ENCODE measurements at regions not wholly inside any gene's neighbourhood (a gene's known extent, or its start where the extent isn't known, plus 50 kb on each side); places are given as distances from the start of the nearest gene placed in this dataset.

DNA sequence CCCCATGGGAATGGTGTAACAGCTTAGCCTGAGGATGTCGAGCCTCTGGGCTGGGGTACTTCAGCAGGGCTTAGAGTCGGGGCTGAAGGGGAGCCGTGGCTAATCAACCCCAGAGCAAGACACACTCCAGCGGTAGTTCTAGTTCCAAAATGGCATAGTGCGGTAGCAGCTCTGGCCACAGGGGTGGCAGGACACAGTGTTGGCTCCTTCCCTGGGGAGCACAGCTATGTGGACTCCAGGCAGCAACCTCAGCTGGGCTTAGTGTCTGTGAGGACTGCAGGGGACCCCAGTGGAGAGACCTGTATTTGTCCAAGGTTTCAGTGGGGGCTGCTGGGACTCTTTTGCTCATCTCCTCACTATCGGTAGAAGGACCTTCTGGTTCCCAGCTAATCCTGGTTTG lies 70.8 kb upstream of the PCDH20 start:
- no peak overlapping the region for H3K27ac ChIP-seq
- H3K4me1 ChIP-seq: no peaks in the 10 kb centered on the region
- H3K36me3 ChIP-seq (ENCODE audit: insufficient read depth in 1 of 2, low read depth in 1 of 2): no peaks in the 10 kb centered on the region
- 73 to 78% (median 75%) methylated on average over 6 of the region's 6 CpGs for WGBS, 3 donors
- ATAC-seq (no peak), DNase-seq (peak; percentile 9 to 12)
- H3K27me3 ChIP-seq (ENCODE audit: insufficient read depth in 3 of 3, low read length in 2 of 3): no peaks in the 10 kb centered on the region
- intact Hi-C loops (cut with DNase I): no loop called here
- no peak for TF ChIP-seq CTCF (IDR thresholded peaks at IDR 0.05)
- H3K4me3 ChIP-seq: no peak overlapping the region
- H3K9me3 ChIP-seq: no peaks in the 10 kb centered on the region

DNA sequence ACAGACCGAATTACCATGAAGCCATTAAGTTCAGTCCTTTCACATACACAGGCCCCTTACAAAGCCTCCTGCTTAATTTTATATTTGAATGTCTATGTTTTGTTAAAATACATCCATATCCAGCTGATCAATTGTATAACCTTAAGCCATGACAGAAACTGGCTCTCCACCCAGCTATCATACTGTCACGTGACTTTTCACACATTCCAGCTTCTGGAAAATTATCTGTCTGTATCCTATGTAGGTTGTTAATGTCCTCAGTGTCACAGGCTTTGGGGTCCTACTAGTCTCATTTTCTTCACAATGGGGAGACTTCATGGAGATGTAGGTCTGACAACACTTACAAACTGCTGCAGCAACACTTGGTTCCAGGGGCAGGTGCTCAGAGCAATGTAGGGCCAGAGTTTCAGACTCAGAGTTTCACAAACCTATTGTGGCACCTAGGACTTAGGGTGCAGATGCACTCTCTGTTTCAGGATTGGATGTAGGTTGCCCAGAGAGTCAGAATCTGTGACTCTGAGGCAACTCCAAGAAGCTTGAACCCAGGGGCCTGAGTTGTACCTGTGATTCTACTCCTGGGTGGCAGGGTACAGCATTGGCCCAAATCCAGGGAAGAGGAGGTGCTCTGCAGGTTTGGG lies 69.6 kb upstream of the PCDH20 start:
- 79 to 86% (median 82%) methylated on average over 2 of the region's 2 CpGs for WGBS, 3 donors
- Histone ChIP-seq H3K4me3 (no peak overlapping the region), H3K36me3 (ENCODE audit: insufficient read depth in 1 of 2, low read depth in 1 of 2) (no peaks in the 10 kb centered on the region), H3K27ac (no peak overlapping the region), H3K27me3 (ENCODE audit: insufficient read depth in 3 of 3, low read length in 2 of 3) (no peaks in the 10 kb centered on the region), H3K4me1 (no peaks in the 10 kb centered on the region), H3K9me3 (no peaks in the 10 kb centered on the region)
- TF ChIP-seq CTCF (IDR thresholded peaks at IDR 0.05): no peak
- ATAC-seq: no peak
- intact Hi-C loops (cut with DNase I): loop anchor here in 1 of 2 donors (1.0 kb wide), 1 partner anchor 12 kb away; no protein-coding TSS in a partner anchor
- DNase-seq: no peak

DNA sequence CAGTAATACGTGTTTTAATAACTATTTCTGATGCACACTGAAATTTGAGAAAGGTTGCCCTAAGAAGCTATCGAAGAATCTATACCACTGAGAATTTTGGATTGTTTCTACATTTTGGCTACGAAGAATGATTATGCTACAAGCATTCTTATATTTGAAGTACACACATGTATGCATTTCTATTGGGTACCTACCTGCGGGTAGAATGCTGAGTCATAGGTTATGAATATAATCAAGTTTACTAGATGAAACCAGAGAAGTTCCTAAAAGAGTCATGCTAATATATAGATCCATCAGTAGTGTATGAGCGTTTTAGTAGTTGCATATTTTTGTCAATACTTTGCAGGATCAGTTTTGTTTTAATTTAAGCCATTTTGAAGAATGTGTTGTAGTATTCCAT lies 62.0 kb upstream of the PCDH20 start:
- Histone ChIP-seq H3K4me1 (no peaks in the 10 kb centered on the region), H3K27ac (no peak overlapping the region), H3K4me3 (no peak overlapping the region), H3K36me3 (ENCODE audit: insufficient read depth in 1 of 2, low read depth in 1 of 2) (no peaks in the 10 kb centered on the region), H3K27me3 (ENCODE audit: insufficient read depth in 3 of 3, low read length in 2 of 3) (no peaks in the 10 kb centered on the region), H3K9me3 (no peaks in the 10 kb centered on the region)
- DNase-seq (no peak), ATAC-seq (no peak)
- intact Hi-C loops (cut with DNase I): no loop called here
- 63 to 68% (median 66%) methylated on average over 5 of the region's 5 CpGs for WGBS, 3 donors
- TF ChIP-seq CTCF (IDR thresholded peaks at IDR 0.05): no peak

DNA sequence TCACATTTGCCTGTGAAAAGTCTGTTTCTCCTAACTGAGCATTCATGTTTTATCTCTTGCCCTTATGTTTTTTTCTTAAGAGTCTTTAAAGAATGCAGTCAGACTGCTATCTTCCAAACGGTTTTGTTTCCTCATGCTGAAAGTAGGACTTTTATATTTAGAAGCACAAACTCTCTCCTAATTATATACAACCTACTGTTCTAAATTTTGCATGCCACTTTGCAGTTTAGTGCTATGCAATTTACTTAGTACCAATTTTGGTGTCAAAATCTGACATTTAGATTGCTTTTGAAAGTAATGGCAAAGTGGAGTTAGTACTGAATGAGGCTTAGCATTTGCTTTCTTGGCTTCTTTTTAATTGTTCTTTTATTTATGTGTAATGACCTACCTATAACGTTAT lies 55.1 kb upstream of the PCDH20 start:
- intact Hi-C loops (cut with DNase I): no loop called here
- ATAC-seq (no peak), DNase-seq (no peak)
- Histone ChIP-seq H3K9me3 (no peaks in the 10 kb centered on the region), H3K4me1 (no peaks in the 10 kb centered on the region), H3K4me3 (no peak overlapping the region), H3K36me3 (ENCODE audit: insufficient read depth in 1 of 2, low read depth in 1 of 2) (no peaks in the 10 kb centered on the region), H3K27ac (no peak overlapping the region), H3K27me3 (ENCODE audit: insufficient read depth in 3 of 3, low read length in 2 of 3) (no peaks in the 10 kb centered on the region)
- TF ChIP-seq CTCF (IDR thresholded peaks at IDR 0.05): no peak
- 19 to 30% (median 26%) methylated on average over 2 of the region's 2 CpGs for WGBS, 3 donors

DNA sequence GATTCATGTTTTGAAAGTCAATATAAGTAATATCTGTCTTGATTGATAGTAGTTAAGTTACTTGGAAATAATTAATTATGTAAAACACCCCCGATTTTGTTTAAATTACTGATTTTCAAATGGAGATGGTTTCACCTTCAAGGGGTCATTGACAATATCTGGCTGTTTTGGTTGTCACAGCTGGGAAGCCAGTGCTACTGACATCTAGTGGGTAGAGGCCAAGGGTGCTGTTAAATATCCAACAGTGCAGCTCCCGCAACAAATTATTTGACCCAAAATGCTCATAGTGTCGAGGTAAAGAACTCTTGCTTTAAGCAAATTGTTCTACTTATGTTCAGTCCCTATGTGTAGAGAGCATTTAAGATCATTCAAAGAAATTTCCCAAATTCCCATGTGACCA lies 50.6 kb upstream of the PCDH20 start:
- Histone ChIP-seq H3K27me3 (ENCODE audit: insufficient read depth in 3 of 3, low read length in 2 of 3) (no peaks in the 10 kb centered on the region), H3K27ac (no peak overlapping the region), H3K36me3 (ENCODE audit: insufficient read depth in 1 of 2, low read depth in 1 of 2) (no peaks in the 10 kb centered on the region), H3K9me3 (no peaks in the 10 kb centered on the region), H3K4me1 (no peaks in the 10 kb centered on the region), H3K4me3 (no peak overlapping the region)
- ATAC-seq (no peak), DNase-seq (no peak)
- TF ChIP-seq CTCF (IDR thresholded peaks at IDR 0.05): no peak
- intact Hi-C loops (cut with DNase I): no loop called here
- WGBS, 3 donors: 43 to 52% (median 45%) methylated on average over 3 of the region's 3 CpGs

All from psoas muscle (tissue), 7 donors.